ENCODE measurements at regions not wholly inside any gene's neighbourhood (a gene's known extent, or its start where the extent isn't known, plus 50 kb on each side); places are given as distances from the start of the nearest gene placed in this dataset.
A peak's percentile ranks its signal among the peaks of the same experiment; 100 is the strongest.
"Not testable (repeated sequence)": the region's sequence is repeated elsewhere in the genome, so short reads cannot be mapped to it uniquely, and the experiment has no call there.

- intact Hi-C loops (cut with micrococcal nuclease), result loop anchor here (1.0 kb wide), 1 partner anchor 130 kb away; no protein-coding TSS in a partner anchor
- H3K27me3 Mint-ChIP-seq, result peaks cover 7% of the 10 kb centered on the region
- DNase-seq, result peak; percentile 87
- peak; percentile 91 for TF ChIP-seq CTCF (IDR thresholded peaks at IDR 0.05)
- ChIA-PET POLR2A (no interaction called here), CTCF (interaction anchor here (0.5 to 3.2 kb wide), 46 partner anchors 9 to 367 kb away, joined by 3 to 103 read pairs (median 4); no protein-coding TSS in a partner anchor)
- ATAC-seq, result peak; percentile 84
- H3K27ac Mint-ChIP-seq, result no peak overlapping the region
- H3K4me1 Mint-ChIP-seq (ENCODE audit: low read depth), result peaks cover 5% of the 10 kb centered on the region
- H3K36me3 Mint-ChIP-seq (ENCODE audit: low read depth), result no peaks in the 10 kb centered on the region
- H3K9me3 Mint-ChIP-seq, result no peaks in the 10 kb centered on the region
- no peak overlapping the region for H3K4me3 Mint-ChIP-seq
These were observed 63.5 kb upstream of the CAPRIN1 start for GRCh38 chr11:33987975-33988580.

- no peaks in the 10 kb centered on the region for H3K9me3 Mint-ChIP-seq
- no peak for ATAC-seq
- ChIA-PET POLR2A (no interaction called here), CTCF (interaction anchor here (0.6 to 3.2 kb wide), 42 partner anchors 10 to 354 kb away, joined by 3 to 103 read pairs (median 4); no protein-coding TSS in a partner anchor)
- DNase-seq, result no peak
- H3K4me1 Mint-ChIP-seq (ENCODE audit: low read depth), result peaks cover 5% of the 10 kb centered on the region
- TF ChIP-seq CTCF (IDR thresholded peaks at IDR 0.05), result no peak
- no peak overlapping the region for H3K27ac Mint-ChIP-seq
- intact Hi-C loops (cut with micrococcal nuclease), result no loop called here
- H3K36me3 Mint-ChIP-seq (ENCODE audit: low read depth), result no peaks in the 10 kb centered on the region
- peaks cover 7% of the 10 kb centered on the region for H3K27me3 Mint-ChIP-seq
- no peak overlapping the region for H3K4me3 Mint-ChIP-seq
These were observed 64.0 kb upstream of the CAPRIN1 start for GRCh38 chr11:33987545-33987944.

GRCh38 chr11:33986597-33987501 lies 64.7 kb upstream of the CAPRIN1 start:
- H3K27ac Mint-ChIP-seq; H3K9me3 Mint-ChIP-seq; intact Hi-C loops (cut with micrococcal nuclease); H3K4me1 Mint-ChIP-seq (ENCODE audit: low read depth); ATAC-seq; H3K36me3 Mint-ChIP-seq (ENCODE audit: low read depth); DNase-seq; H3K27me3 Mint-ChIP-seq; H3K4me3 Mint-ChIP-seq: not testable (repeated sequence)
- POLR2A ChIA-PET, result interaction anchor here (0.6 kb wide), 1 partner anchor 132 kb away, joined by 3 read pairs; no protein-coding TSS in a partner anchor
- CTCF ChIA-PET, result interaction anchor here (0.6 to 3.2 kb wide), 32 partner anchors 10 to 355 kb away, joined by 3 to 103 read pairs (median 5); no protein-coding TSS in a partner anchor

- H3K27me3 Mint-ChIP-seq, result peaks cover 12% of the 10 kb centered on the region
- ChIA-PET CTCF (interaction anchor here (1.1 kb wide), 1 partner anchor 12 kb away, joined by 3 read pairs; no protein-coding TSS in a partner anchor), POLR2A (no interaction called here)
- no peak overlapping the region for H3K4me3 Mint-ChIP-seq
- no peaks in the 10 kb centered on the region for H3K9me3 Mint-ChIP-seq
- no peaks in the 10 kb centered on the region for H3K4me1 Mint-ChIP-seq (ENCODE audit: low read depth)
- H3K27ac Mint-ChIP-seq, result no peak overlapping the region
- no peaks in the 10 kb centered on the region for H3K36me3 Mint-ChIP-seq (ENCODE audit: low read depth)
- TF ChIP-seq CTCF (IDR thresholded peaks at IDR 0.05), result peak; percentile 24
- intact Hi-C loops (cut with micrococcal nuclease), result no loop called here
- ATAC-seq (no peak), DNase-seq (no peak)
These were observed 66.7 kb upstream of the CAPRIN1 start for GRCh38 chr11:33984682-33985389.

- intact Hi-C loops (cut with micrococcal nuclease), result no loop called here
- Mint-ChIP-seq H3K9me3 (no peaks in the 10 kb centered on the region), H3K36me3 (ENCODE audit: low read depth) (no peaks in the 10 kb centered on the region), H3K27ac (no peak overlapping the region), H3K27me3 (peaks cover 8% of the 10 kb centered on the region), H3K4me3 (no peak overlapping the region), H3K4me1 (ENCODE audit: low read depth) (no peaks in the 10 kb centered on the region)
- CTCF ChIA-PET, result interaction anchor here (1.1 to 1.8 kb wide), 3 partner anchors 14 to 125 kb away, joined by 3 to 6 read pairs (median 4); no protein-coding TSS in a partner anchor
- DNase-seq (no peak), ATAC-seq (no peak)
- POLR2A ChIA-PET, result no interaction called here
- TF ChIP-seq CTCF (IDR thresholded peaks at IDR 0.05), result no peak
These were observed 68.9 kb upstream of the CAPRIN1 start for GRCh38 chr11:33982661-33983060.
